Endodermal cell (in vitro differentiated cells): ENCODE measurements at regions not wholly inside any gene's neighbourhood (a gene's known extent, or its start where the extent isn't known, plus 50 kb on each side); places are given as distances from the start of the nearest gene placed in this dataset.

Source experiments
- DNase-seq: peaks from one replicate; pipeline ENCODE4 v3.0.0-alpha.2; 2017
- H3K27ac ChIP-seq: 2 replicates; pipeline ENCODE4 v1.5.1; 2013; ENCODE audit warnings: mild to moderate bottlenecking, low read depth, low read length, moderate library complexity
- H3K27me3 ChIP-seq: 2 replicates; pipeline ENCODE4 v1.6.1; 2013; ENCODE audit warnings: mild to moderate bottlenecking, low read length, moderate library complexity; ENCODE audit not compliant: insufficient read depth, control insufficient read depth, poor library complexity, severe bottlenecking
- H3K36me3 ChIP-seq: 2 replicates; pipeline ENCODE4 v1.7.0; 2013; ENCODE audit warnings: mild to moderate bottlenecking, low read length, moderate library complexity; ENCODE audit not compliant: control insufficient read depth, insufficient read depth
- H3K4me1 ChIP-seq: one replicate; pipeline ENCODE4 v1.7.0; 2013; ENCODE audit warnings: low read length; ENCODE audit not compliant: control insufficient read depth, insufficient read depth
- H3K4me3 ChIP-seq: 2 replicates; pipeline ENCODE4 v1.5.1; 2013; ENCODE audit warnings: mild to moderate bottlenecking, low read length, moderate library complexity
- H3K9ac ChIP-seq: 2 replicates; pipeline ENCODE4 v1.6.1; 2013; ENCODE audit warnings: mild to moderate bottlenecking, low read length, moderate library complexity; ENCODE audit not compliant: poor library complexity, severe bottlenecking; ENCODE audit errors: extremely low read depth
- H3K9me3 ChIP-seq: 2 replicates; pipeline ENCODE4 v1.6.1; 2013; ENCODE audit warnings: mild to moderate bottlenecking, low read length, moderate library complexity; ENCODE audit not compliant: control insufficient read depth
- H3K27ac Mint-ChIP-seq: 2 replicates; pipeline ENCODE4 v1.8.0; 2020; ENCODE audit warnings: mixed read lengths
- H3K27me3 Mint-ChIP-seq: 2 replicates; pipeline ENCODE4 v1.8.0; 2021; ENCODE audit warnings: mild to moderate bottlenecking, mixed read lengths; ENCODE audit not compliant: insufficient read depth
- H3K36me3 Mint-ChIP-seq: 2 replicates; pipeline ENCODE4 v1.8.0; 2020; ENCODE audit warnings: low read depth, mixed read lengths
- H3K4me1 Mint-ChIP-seq: 2 replicates; pipeline ENCODE4 v1.8.0; 2020; ENCODE audit warnings: mixed read lengths
- H3K4me3 Mint-ChIP-seq: 2 replicates; pipeline ENCODE4 v1.8.0; 2020; ENCODE audit warnings: mild to moderate bottlenecking, moderate library complexity, mixed read lengths
- H3K9me3 Mint-ChIP-seq: 2 replicates; pipeline ENCODE4 v1.8.0; 2020; ENCODE audit warnings: mild to moderate bottlenecking, mixed read lengths
- WGBS, 2 experiments: methylation state at CpG; one replicate each; pipeline versions ENCODE4 v1.1.5 to v1.1.7; 2013; ENCODE audit warnings: missing lambda C conversion rate in 2 of 2, mixed read lengths in 1 of 2; ENCODE audit not compliant: insufficient coverage in 1 of 2, insufficient read length in 1 of 2; 5-methylcytosine and 5-hydroxymethylcytosine counted together
- TF ChIP-seq, protein P1 (sequence below): fragments of 200-600 bp; sonication (generic); conservative IDR thresholded peaks from 2 replicates; pipeline ENCODE4 v1.5.0; 2021; ENCODE audit warnings: antibody characterized with exemption, mild to moderate bottlenecking

DNA sequence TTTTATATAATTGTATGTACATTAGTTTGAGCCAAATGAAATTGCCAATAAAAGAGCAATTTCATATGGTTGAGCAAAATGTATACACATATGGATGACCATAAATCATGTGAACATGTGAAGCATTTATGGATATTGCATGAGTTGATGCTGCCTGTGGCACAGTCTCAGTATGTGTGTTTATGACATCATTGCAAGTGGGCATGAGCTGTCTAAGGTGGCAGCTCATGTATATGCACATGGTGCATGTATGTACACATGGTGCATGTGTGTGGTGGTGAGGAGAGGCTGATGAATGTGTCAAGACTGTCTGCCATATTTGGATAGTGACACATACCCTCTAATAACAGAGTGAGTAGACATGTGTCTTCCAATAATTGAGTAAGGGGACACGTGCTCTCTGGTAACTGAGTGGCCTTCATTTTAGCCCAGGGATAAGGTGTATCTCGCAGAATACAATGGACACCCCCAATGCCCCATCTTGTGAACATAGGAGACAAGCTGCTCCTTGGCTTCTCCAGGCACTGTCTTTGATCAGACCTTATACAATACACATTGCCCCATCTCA, 208.8 kb downstream of the DHX35 start:
- TF ChIP-seq, protein P1, sequence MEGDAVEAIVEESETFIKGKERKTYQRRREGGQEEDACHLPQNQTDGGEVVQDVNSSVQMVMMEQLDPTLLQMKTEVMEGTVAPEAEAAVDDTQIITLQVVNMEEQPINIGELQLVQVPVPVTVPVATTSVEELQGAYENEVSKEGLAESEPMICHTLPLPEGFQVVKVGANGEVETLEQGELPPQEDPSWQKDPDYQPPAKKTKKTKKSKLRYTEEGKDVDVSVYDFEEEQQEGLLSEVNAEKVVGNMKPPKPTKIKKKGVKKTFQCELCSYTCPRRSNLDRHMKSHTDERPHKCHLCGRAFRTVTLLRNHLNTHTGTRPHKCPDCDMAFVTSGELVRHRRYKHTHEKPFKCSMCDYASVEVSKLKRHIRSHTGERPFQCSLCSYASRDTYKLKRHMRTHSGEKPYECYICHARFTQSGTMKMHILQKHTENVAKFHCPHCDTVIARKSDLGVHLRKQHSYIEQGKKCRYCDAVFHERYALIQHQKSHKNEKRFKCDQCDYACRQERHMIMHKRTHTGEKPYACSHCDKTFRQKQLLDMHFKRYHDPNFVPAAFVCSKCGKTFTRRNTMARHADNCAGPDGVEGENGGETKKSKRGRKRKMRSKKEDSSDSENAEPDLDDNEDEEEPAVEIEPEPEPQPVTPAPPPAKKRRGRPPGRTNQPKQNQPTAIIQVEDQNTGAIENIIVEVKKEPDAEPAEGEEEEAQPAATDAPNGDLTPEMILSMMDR: no peak
- Histone ChIP-seq H3K27ac (no peak overlapping the region), H3K4me3 (no peak overlapping the region), H3K9me3 (no peaks in the 10 kb centered on the region), H3K27me3 (peaks cover 36% of the 10 kb centered on the region), H3K36me3 (no peaks in the 10 kb centered on the region), H3K4me1 (no peaks in the 10 kb centered on the region), H3K9ac (no peak overlapping the region)
- WGBS, 2 experiments: 86 to 92% methylated on average over 2 of the region's 2 CpGs
- no peaks in the 10 kb centered on the region for H3K9me3 Mint-ChIP-seq
- peaks cover 17% of the 10 kb centered on the region for H3K27me3 Mint-ChIP-seq
- H3K27ac Mint-ChIP-seq: no peak overlapping the region
- no peak overlapping the region for H3K4me3 Mint-ChIP-seq
- H3K4me1 Mint-ChIP-seq: no peaks in the 10 kb centered on the region
- no peaks in the 10 kb centered on the region for H3K36me3 Mint-ChIP-seq
- DNase-seq: no peak

DNA sequence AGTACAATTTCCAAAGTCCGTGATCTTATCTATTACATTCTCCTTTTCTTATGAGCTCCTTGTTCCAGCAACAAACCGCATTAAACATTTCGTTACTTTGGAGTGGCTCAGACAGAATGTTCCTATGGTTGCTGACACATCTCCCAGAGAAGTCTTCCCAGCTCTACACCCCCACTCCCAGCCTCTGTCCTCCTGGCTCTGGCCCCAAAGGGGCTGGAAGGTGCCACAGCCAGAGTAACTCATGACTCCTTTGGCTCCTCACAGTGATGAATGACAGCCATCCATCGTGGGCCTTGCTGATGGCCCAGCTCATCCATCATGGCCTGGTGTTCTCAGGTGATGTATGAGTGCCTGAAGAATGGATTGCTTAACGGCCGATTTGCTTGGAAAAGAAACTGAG, 203.0 kb downstream of the DHX35 start:
- TF ChIP-seq, protein P1: no peak
- no peaks in the 10 kb centered on the region for H3K9me3 ChIP-seq
- Mint-ChIP-seq H3K36me3 (no peaks in the 10 kb centered on the region), H3K27me3 (peaks cover 5% of the 10 kb centered on the region), H3K9me3 (no peaks in the 10 kb centered on the region), H3K4me1 (no peaks in the 10 kb centered on the region), H3K27ac (no peak overlapping the region), H3K4me3 (no peak overlapping the region)
- H3K9ac ChIP-seq: no peak overlapping the region
- H3K4me3 ChIP-seq: no peak overlapping the region
- no peak for DNase-seq
- no peaks in the 10 kb centered on the region for H3K36me3 ChIP-seq
- H3K27me3 ChIP-seq: peaks cover 23% of the 10 kb centered on the region
- WGBS, 2 experiments: 91 to 93% methylated on average over 6 of the region's 6 CpGs
- no peaks in the 10 kb centered on the region for H3K4me1 ChIP-seq
- H3K27ac ChIP-seq: no peak overlapping the region

DNA sequence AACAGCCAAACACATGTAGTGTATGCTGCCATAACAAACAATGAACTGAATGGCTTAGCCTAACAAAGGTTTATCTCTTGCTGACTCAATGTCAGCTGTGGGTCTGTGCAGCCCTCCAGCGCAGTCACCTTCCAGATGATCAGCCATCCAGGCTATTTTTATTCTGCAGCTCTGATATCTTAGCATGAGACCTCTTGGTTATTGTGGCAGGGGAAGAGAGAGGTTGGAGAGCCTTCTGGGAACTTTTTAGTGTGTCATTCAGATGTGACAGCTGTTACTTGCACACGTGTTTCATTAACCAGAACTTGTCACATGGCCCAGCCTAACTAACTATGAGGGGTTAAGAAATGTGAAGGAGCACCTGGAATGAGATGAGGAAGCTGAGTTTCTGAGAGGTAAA, 202.5 kb downstream of the DHX35 start:
- Histone ChIP-seq H3K27me3 (peaks cover 22% of the 10 kb centered on the region), H3K4me1 (no peaks in the 10 kb centered on the region), H3K4me3 (no peak overlapping the region), H3K27ac (no peak overlapping the region), H3K36me3 (no peaks in the 10 kb centered on the region), H3K9me3 (no peaks in the 10 kb centered on the region), H3K9ac (no peak overlapping the region)
- TF ChIP-seq, protein P1: no peak
- Mint-ChIP-seq H3K4me3 (no peak overlapping the region), H3K27me3 (peaks cover 6% of the 10 kb centered on the region), H3K27ac (no peak overlapping the region), H3K36me3 (no peaks in the 10 kb centered on the region), H3K4me1 (no peaks in the 10 kb centered on the region), H3K9me3 (no peaks in the 10 kb centered on the region)
- WGBS, 2 experiments: 90 to 100% methylated on average over 2 of the region's 2 CpGs
- DNase-seq: no peak
